H1 (cell line): ENCODE measurements at regions not wholly inside any gene's neighbourhood (a gene's known extent, or its start where the extent isn't known, plus 50 kb on each side); places are given as distances from the start of the nearest gene placed in this dataset.

Source experiments
- CTCF ChIA-PET: fragments of 300-600 bp; sonication (Branson Sonifier 250); formaldehyde crosslinking; loops from one replicate; lab custom pipeline; 2021; ENCODE audit not compliant: partially characterized antibody; lab: Charles Lee
- POLR2A ChIA-PET: fragments of 300-600 bp; sonication (Branson Sonifier 250); formaldehyde crosslinking; loops from one replicate; lab custom pipeline; 2021; ENCODE audit warnings: inconsistent platforms; ENCODE audit not compliant: partially characterized antibody; lab: Charles Lee
- DNase-seq, 2 experiments: peaks; one replicate each; pipeline versions ENCODE4 v3.0.0 to v3.0.0-alpha.2; 2010 to 2022; ENCODE audit warnings: low spot score in 2 of 2, low read depth in 1 of 2, mixed read lengths in 1 of 2
- FAIRE-seq: peaks from 2 replicates; lab custom pipeline; 2011; peaks lifted over from hg19 to GRCh38; lab: Jason Lieb, UNC
- H2AFZ ChIP-seq: 2 replicates; pipeline ENCODE4 v1.8.1; 2012; ENCODE audit warnings: low read length, inconsistent platforms
- H2AK5ac ChIP-seq: 2 replicates; pipeline ENCODE4 v1.6.1; 2013; ENCODE audit warnings: low read depth, low read length
- H2BK120ac ChIP-seq: replicated peaks from 2 replicates; pipeline ENCODE3; 2013; ENCODE audit warnings: low read depth, low read length, inconsistent platforms
- H2BK12ac ChIP-seq: 2 replicates; pipeline ENCODE4 v1.6.1; 2013; ENCODE audit warnings: low read depth, low read length
- H2BK15ac ChIP-seq: 2 replicates; pipeline ENCODE4 v1.6.1; 2013; ENCODE audit warnings: low read length
- H2BK20ac ChIP-seq: 2 replicates; pipeline ENCODE4 v1.6.1; 2013; ENCODE audit warnings: low read length
- H2BK5ac ChIP-seq: 2 replicates; pipeline ENCODE4 v1.6.1; 2013; ENCODE audit warnings: low read depth, low read length
- H3K14ac ChIP-seq: 2 replicates; pipeline ENCODE4 v1.6.1; 2013; ENCODE audit warnings: inconsistent platforms; ENCODE audit not compliant: insufficient read length
- H3K18ac ChIP-seq: 2 replicates; pipeline ENCODE4 v1.6.1; 2013; ENCODE audit warnings: low read length; ENCODE audit errors: extremely low read depth
- H3K23ac ChIP-seq: 2 replicates; pipeline ENCODE4 v1.6.1; 2013; ENCODE audit warnings: inconsistent platforms; ENCODE audit not compliant: insufficient read length
- H3K23me2 ChIP-seq: 2 replicates; pipeline ENCODE4 v1.6.1; 2013; ENCODE audit warnings: low read depth, low read length
- H3K27ac ChIP-seq: 2 replicates; pipeline ENCODE4 v1.6.1; 2011; ENCODE audit warnings: low read depth, low read length, inconsistent platforms
- H3K27me3 ChIP-seq, 4 experiments: replicated peaks in 1 of 4; 1 replicate in 1 of 4; 2 replicates in 3 of 4; pipeline versions ENCODE4 v1.6.1 to v1.8.1; 2011 to 2013; ENCODE audit warnings: low read length in 3 of 4, mild to moderate bottlenecking in 3 of 4, inconsistent platforms in 2 of 4, mixed read lengths in 2 of 4, moderate library complexity in 1 of 4; ENCODE audit not compliant: control insufficient read depth in 3 of 4, insufficient read depth in 3 of 4; ENCODE audit errors: extremely low read depth in 1 of 4
- H3K36me3 ChIP-seq, 4 experiments: 2 replicates each; pipeline versions ENCODE4 v1.6.1 to v1.8.1; 2011 to 2013; ENCODE audit warnings: mild to moderate bottlenecking in 4 of 4, low read length in 3 of 4, moderate library complexity in 2 of 4, control low read depth in 1 of 4, inconsistent platforms in 1 of 4; ENCODE audit not compliant: insufficient read depth in 4 of 4, control insufficient read depth in 2 of 4
- H3K4ac ChIP-seq: replicated peaks from 2 replicates; pipeline ENCODE3; 2013; ENCODE audit warnings: low read length, low read depth, mixed read lengths, inconsistent platforms; ENCODE audit not compliant: insufficient read length
- H3K4me1 ChIP-seq, 4 experiments: replicated peaks in 1 of 4; 1 replicate in 1 of 4; 2 replicates in 3 of 4; pipeline versions ENCODE4 v1.6.1 to v1.8.1; 2011 to 2013; ENCODE audit warnings: low read length in 3 of 4, inconsistent platforms in 2 of 4, mixed read lengths in 1 of 4; ENCODE audit not compliant: insufficient read depth in 4 of 4, control insufficient read depth in 3 of 4
- H3K4me2 ChIP-seq, 2 experiments: 2 replicates each; pipeline versions ENCODE4 v1.6.1 to v1.8.1; 2011 to 2013; ENCODE audit warnings: low read depth in 2 of 2, low read length in 2 of 2, control low read depth in 1 of 2, inconsistent platforms in 1 of 2, mild to moderate bottlenecking in 1 of 2; ENCODE audit not compliant: insufficient read depth in 1 of 2
- H3K4me3 ChIP-seq, 4 experiments: fragments of 200-600, 300-600 bp in 1 of 4; sonication (generic), shearing (Covaris generic), sonication (Bioruptor Twin) in 1 of 4; 2 replicates each; pipeline versions ENCODE4 v1.5.1 to v1.8.1; 2011 to 2016; ENCODE audit warnings: low read length in 4 of 4, low read depth in 3 of 4, control low read depth in 2 of 4, inconsistent platforms in 2 of 4, mild to moderate bottlenecking in 2 of 4, mixed read lengths in 1 of 4, moderate library complexity in 1 of 4; ENCODE audit not compliant: insufficient read depth in 2 of 4; ENCODE audit errors: extremely low read depth in 1 of 4
- H3K56ac ChIP-seq: replicated peaks from 2 replicates; pipeline ENCODE3; 2013; ENCODE audit warnings: low read depth, mild to moderate bottlenecking, mixed read lengths, low read length, inconsistent platforms; ENCODE audit not compliant: insufficient read length
- H3K79me1 ChIP-seq: 2 replicates; pipeline ENCODE4 v1.6.1; 2013; ENCODE audit warnings: low read depth, low read length, control low read depth
- H3K79me2 ChIP-seq, 2 experiments: 2 replicates each; pipeline versions ENCODE4 v1.6.1 to v1.8.1; 2012 to 2013; ENCODE audit warnings: low read length in 2 of 2, mild to moderate bottlenecking in 2 of 2, inconsistent platforms in 1 of 2; ENCODE audit not compliant: insufficient read depth in 2 of 2, control insufficient read depth in 1 of 2
- H3K9ac ChIP-seq, 4 experiments: replicated peaks in 1 of 4; 1 replicate in 1 of 4; 2 replicates in 3 of 4; pipeline versions ENCODE4 v1.6.1 to v1.8.1; 2011 to 2013; ENCODE audit warnings: low read depth in 3 of 4, low read length in 3 of 4, control low read depth in 2 of 4, mild to moderate bottlenecking in 2 of 4, moderate library complexity in 2 of 4, inconsistent platforms in 1 of 4; ENCODE audit errors: extremely low read depth in 1 of 4
- H3K9me3 ChIP-seq, 2 experiments: 2 replicates each; pipeline versions ENCODE4 v1.6.1 to v1.8.1; 2012 to 2013; ENCODE audit warnings: mild to moderate bottlenecking in 2 of 2, moderate library complexity in 2 of 2, control low read depth in 1 of 2, inconsistent platforms in 1 of 2, low read depth in 1 of 2, low read length in 1 of 2, mixed read lengths in 1 of 2; ENCODE audit not compliant: insufficient read depth in 2 of 2
- H4K20me1 ChIP-seq, 2 experiments: replicated peaks in 1 of 2; 2 replicates each; pipeline versions ENCODE3 to v1.8.1; 2011 to 2013; ENCODE audit warnings: inconsistent platforms in 2 of 2, low read length in 2 of 2, mild to moderate bottlenecking in 1 of 2; ENCODE audit not compliant: insufficient read depth in 2 of 2, control insufficient read depth in 1 of 2
- H4K5ac ChIP-seq: 2 replicates; pipeline ENCODE4 v1.6.1; 2013; ENCODE audit warnings: low read length, low read depth, mixed read lengths, inconsistent platforms; ENCODE audit not compliant: insufficient read length
- H4K8ac ChIP-seq: 2 replicates; pipeline ENCODE4 v1.8.0; 2013; ENCODE audit warnings: mild to moderate bottlenecking, moderate library complexity, low read length, inconsistent platforms; ENCODE audit not compliant: insufficient read depth; ENCODE audit errors: extremely low read depth
- H4K91ac ChIP-seq: replicated peaks from 2 replicates; pipeline ENCODE3; 2013; ENCODE audit warnings: low read length, mixed read lengths, inconsistent platforms; ENCODE audit not compliant: insufficient read length
- BACH1 ChIP-seq: IDR thresholded peaks from 2 replicates; pipeline ENCODE4 v1.6.1; 2012; ENCODE audit warnings: low read length, improper control_type of control experiment
- EZH2 ChIP-seq: fragments of 200-600 bp; sonication (generic); IDR thresholded peaks from 2 replicates; pipeline ENCODE4 v1.7.1; 2012; ENCODE audit warnings: low read depth, mild to moderate bottlenecking, moderate library complexity, low read length, inconsistent platforms; ENCODE audit not compliant: severe bottlenecking
- GABPA ChIP-seq: IDR thresholded peaks from 2 replicates; pipeline ENCODE4 v1.6.1; 2011; ENCODE audit warnings: mild to moderate bottlenecking, low read length, moderate library complexity, borderline replicate concordance; ENCODE audit not compliant: insufficient read depth
- GTF2F1 ChIP-seq: IDR thresholded peaks from 2 replicates; pipeline ENCODE4 v1.6.1; 2012; ENCODE audit warnings: low read depth, low read length, improper control_type of control experiment, borderline replicate concordance
- HDAC6 ChIP-seq: IDR thresholded peaks from one replicate; pipeline ENCODE4 v1.7.1; 2012; ENCODE audit warnings: low read depth, mild to moderate bottlenecking, inconsistent platforms, low read length, moderate library complexity
- KDM4A ChIP-seq: IDR thresholded peaks from one replicate; pipeline ENCODE4 v1.7.1; 2012; ENCODE audit warnings: low read depth, mild to moderate bottlenecking, moderate library complexity, low read length, inconsistent platforms; ENCODE audit not compliant: severe bottlenecking
- SAP30 ChIP-seq: fragments of 300-600 bp; sonication (generic); IDR thresholded peaks from 2 replicates; pipeline ENCODE4 v1.7.1; 2012; ENCODE audit warnings: low read length, moderate library complexity, mild to moderate bottlenecking, inconsistent platforms; ENCODE audit not compliant: insufficient read depth, insufficient replicate concordance
- SP2 ChIP-seq: IDR thresholded peaks from 2 replicates; pipeline ENCODE4 v1.6.1; 2012; ENCODE audit warnings: mild to moderate bottlenecking, low read length, inconsistent platforms
- TEAD4 ChIP-seq: IDR thresholded peaks from 2 replicates; pipeline ENCODE4 v1.6.1; 2012; ENCODE audit warnings: low read depth, low read length, inconsistent platforms, mixed read lengths
- WGBS, 2 experiments: shearing (Covaris generic) in 1 of 2; methylation state at CpG; one replicate each; pipeline versions ENCODE4 v1.1.6 to v1.1.7; 2013 to 2015; ENCODE audit warnings: low lambda C conversion rate in 2 of 2, mixed read lengths in 2 of 2, inconsistent platforms in 1 of 2, low coverage in 1 of 2, missing lambda C conversion rate in 1 of 2; ENCODE audit not compliant: insufficient replicate concordance in 2 of 2, insufficient coverage in 1 of 2, insufficient read length in 1 of 2; ENCODE audit errors: extremely low coverage in 1 of 2, missing lambda C conversion rate in 1 of 2; 5-methylcytosine and 5-hydroxymethylcytosine counted together
- TF ChIP-seq, protein P1 (sequence below), 3 experiments: IDR thresholded peaks; 1 replicate in 2 of 3; 2 replicates in 1 of 3; pipeline versions ENCODE4 v1.5.1 to v1.6.1; 2011; ENCODE audit warnings: low read length in 3 of 3, mild to moderate bottlenecking in 3 of 3, inconsistent platforms in 2 of 3, low read depth in 1 of 3, moderate library complexity in 1 of 3; ENCODE audit not compliant: insufficient read depth in 1 of 3; ENCODE audit errors: control extremely low read depth in 1 of 3

DNA sequence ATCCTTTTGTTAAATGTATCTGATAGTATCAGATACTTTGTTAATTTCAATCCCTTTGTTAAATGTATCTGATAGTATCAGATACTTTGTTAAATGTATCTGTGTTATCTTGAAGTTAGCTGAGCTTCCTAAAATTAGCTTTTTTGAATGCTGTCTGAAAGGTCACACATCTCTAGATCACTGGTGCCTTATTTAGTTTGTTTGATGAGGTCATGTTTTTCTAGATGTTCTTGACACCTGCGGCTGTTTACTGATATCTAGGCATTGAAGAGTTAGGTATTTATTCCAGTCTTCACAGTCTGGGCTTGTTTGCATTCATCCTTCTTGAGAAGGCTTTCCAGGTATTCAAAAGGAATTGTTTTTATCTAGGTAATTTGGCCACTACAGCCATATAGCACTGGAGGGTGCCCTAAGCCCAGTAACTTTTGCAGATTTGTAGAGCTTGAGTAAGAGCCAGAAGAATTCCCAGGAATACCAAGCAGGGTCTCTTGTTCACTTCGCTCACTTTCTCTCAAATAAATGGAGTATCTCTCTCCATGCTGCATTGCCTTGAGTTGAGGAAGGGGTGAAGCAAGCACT lies 435.4 kb upstream of the GRAMD2B start:
- Histone ChIP-seq H3K4ac (no peak overlapping the region), H3K27me3 (no peaks in the 10 kb centered on the region), H3K9ac (no peak overlapping the region), H3K18ac (peak overlapping the region; percentile 83), H2BK12ac (peak overlapping the region; percentile 75; the same call in 1 of the 2 replicates), H2AFZ (peak overlapping the region; percentile 24), H2BK5ac (peak overlapping the region; percentile 52; the same call in 1 of the 2 replicates), H3K79me1 (no peaks in the 10 kb centered on the region), H3K4me3 (no peak overlapping the region), H2BK15ac (no peak overlapping the region), H3K4me2 (no peak overlapping the region), H3K27ac (no peak overlapping the region), H3K56ac (no peak overlapping the region), H2BK120ac (no peak overlapping the region), H3K36me3 (no peaks in the 10 kb centered on the region), H4K91ac (no peak overlapping the region), H3K4me1 (no peaks in the 10 kb centered on the region; a peak in 1 of 7 replicates), H2AK5ac (peak overlapping the region; percentile 82; the same call in 1 of the 2 replicates), H3K9me3 (no peaks in the 10 kb centered on the region), H3K23ac (no peak overlapping the region), H3K14ac (no peak overlapping the region), H4K8ac (no peak overlapping the region), H3K79me2 (no peaks in the 10 kb centered on the region), H4K20me1 (no peaks in the 10 kb centered on the region), H4K5ac (no peak overlapping the region), H2BK20ac (peak overlapping the region; percentile 8; the same call in 1 of the 2 replicates), H3K23me2 (no peaks in the 10 kb centered on the region)
- FAIRE-seq (no peak), DNase-seq (peak in 1 of 2 experiments; percentile 9)
- POLR2A ChIA-PET = no interaction called here
- CTCF ChIA-PET = interaction anchor here (0.9 to 3.2 kb wide), 7 partner anchors 10 to 550 kb away, joined by 3 to 26 read pairs (median 3); no protein-coding TSS in a partner anchor
- 83% methylated on average over 2 of the region's 2 CpGs; no CpG with 5 or more reads in 1 of the 2 experiments for WGBS, 2 experiments
- TF ChIP-seq, protein P1, sequence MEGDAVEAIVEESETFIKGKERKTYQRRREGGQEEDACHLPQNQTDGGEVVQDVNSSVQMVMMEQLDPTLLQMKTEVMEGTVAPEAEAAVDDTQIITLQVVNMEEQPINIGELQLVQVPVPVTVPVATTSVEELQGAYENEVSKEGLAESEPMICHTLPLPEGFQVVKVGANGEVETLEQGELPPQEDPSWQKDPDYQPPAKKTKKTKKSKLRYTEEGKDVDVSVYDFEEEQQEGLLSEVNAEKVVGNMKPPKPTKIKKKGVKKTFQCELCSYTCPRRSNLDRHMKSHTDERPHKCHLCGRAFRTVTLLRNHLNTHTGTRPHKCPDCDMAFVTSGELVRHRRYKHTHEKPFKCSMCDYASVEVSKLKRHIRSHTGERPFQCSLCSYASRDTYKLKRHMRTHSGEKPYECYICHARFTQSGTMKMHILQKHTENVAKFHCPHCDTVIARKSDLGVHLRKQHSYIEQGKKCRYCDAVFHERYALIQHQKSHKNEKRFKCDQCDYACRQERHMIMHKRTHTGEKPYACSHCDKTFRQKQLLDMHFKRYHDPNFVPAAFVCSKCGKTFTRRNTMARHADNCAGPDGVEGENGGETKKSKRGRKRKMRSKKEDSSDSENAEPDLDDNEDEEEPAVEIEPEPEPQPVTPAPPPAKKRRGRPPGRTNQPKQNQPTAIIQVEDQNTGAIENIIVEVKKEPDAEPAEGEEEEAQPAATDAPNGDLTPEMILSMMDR (IDR thresholded peaks at IDR 0.05; ENCODE audit: control extremely low read depth in 1 of 3, insufficient read depth in 1 of 3, low read depth in 1 of 3, low read length in 3 of 3) = peak in 2 of 3 experiments; percentile 34 to 42; a peak in 3 of 4 replicates
- TF ChIP-seq GABPA (no peak), SP2 (no peak), TEAD4 (no peak), EZH2 (no peak), HDAC6 (no peak), KDM4A (no peak), GTF2F1 (no peak), BACH1 (no peak), SAP30 (no peak)
